ENCODE measurements at regions not wholly inside any gene's neighbourhood (a gene's known extent, or its start where the extent isn't known, plus 50 kb on each side); places are given as distances from the start of the nearest gene placed in this dataset.

- DNase-seq = no peak
Observed at GRCh38 chr11:106331176-106331575, 253.7 kb downstream of the AASDHPPT start.

- DNase-seq = no peak
Observed at GRCh38 chr11:106333678-106334077, 256.2 kb downstream of the AASDHPPT start.

GRCh38 chr11:106344394-106344793 is 266.9 kb downstream of the AASDHPPT start:
- DNase-seq = no peak

- DNase-seq = no peak
Observed at GRCh38 chr11:106344966-106345365, 267.5 kb downstream of the AASDHPPT start.

GRCh38 chr11:106353031-106353430 is 275.6 kb downstream of the AASDHPPT start:
- no peak for DNase-seq

GRCh38 chr11:106369224-106369623 is 291.8 kb downstream of the AASDHPPT start:
- DNase-seq = no peak

GRCh38 chr11:106378513-106379179 is 301.2 kb downstream of the AASDHPPT start:
- DNase-seq = no peak

GRCh38 chr11:106379265-106379664 is 301.8 kb downstream of the AASDHPPT start:
- no peak for DNase-seq

GRCh38 chr11:106379712-106380111 is 302.2 kb downstream of the AASDHPPT start:
- no peak for DNase-seq

GRCh38 chr11:106381895-106382294 is 304.4 kb downstream of the AASDHPPT start:
- DNase-seq = no peak

- DNase-seq = no peak
Observed at GRCh38 chr11:106384429-106384828, 307.0 kb downstream of the AASDHPPT start.

GRCh38 chr11:106386519-106386918 is 309.1 kb downstream of the AASDHPPT start:
- no peak for DNase-seq

- no peak for DNase-seq
Observed at GRCh38 chr11:106389101-106389500, 311.6 kb downstream of the AASDHPPT start.

GRCh38 chr11:106390078-106390477 is 312.6 kb downstream of the AASDHPPT start:
- no peak for DNase-seq

GRCh38 chr11:106391771-106392420 is 314.4 kb downstream of the AASDHPPT start:
- no peak for DNase-seq

- DNase-seq = no peak
Observed at GRCh38 chr11:106395716-106396349, 318.4 kb downstream of the AASDHPPT start.

GRCh38 chr11:106397787-106398501 is 320.5 kb downstream of the AASDHPPT start:
- no peak for DNase-seq

GRCh38 chr11:106398502-106399075 is 321.1 kb downstream of the AASDHPPT start:
- no peak for DNase-seq

GRCh38 chr11:106399076-106399511 is 321.6 kb downstream of the AASDHPPT start:
- DNase-seq = peak in 1 of 2 donors; percentile 2

- no peak for DNase-seq
Observed at GRCh38 chr11:106399624-106400023, 322.2 kb downstream of the AASDHPPT start.

GRCh38 chr11:106400949-106401570 is 323.6 kb downstream of the AASDHPPT start:
- DNase-seq = no peak

- no peak for DNase-seq
Observed at GRCh38 chr11:106403751-106404150, 326.3 kb downstream of the AASDHPPT start.
